MCF 10A (cell line): ENCODE measurements at regions not wholly inside any gene's neighbourhood (a gene's known extent, or its start where the extent isn't known, plus 50 kb on each side); places are given as distances from the start of the nearest gene placed in this dataset.

Experiments used
- BruUV-seq: library from RNA; stranded (reverse); fragments of 400-500 nt; replicated peaks from 2 replicates; lab custom pipeline; 2021; lab: Mats Ljungman, UMichigan
- CTCF ChIA-PET: fragments of 300-600 bp; sonication (Branson Sonifier 250); formaldehyde crosslinking; extraction: SDS; loops from one replicate; lab custom pipeline; 2021; ENCODE audit warnings: antibody characterized with exemption, inconsistent platforms; lab: Yijun Ruan, JAX
- POLR2A ChIA-PET: fragments of 300-600, 350-650 bp; sonication (Branson Sonifier 250); formaldehyde crosslinking; extraction: SDS; loops from one replicate; lab custom pipeline; 2020; ENCODE audit warnings: antibody characterized with exemption, inconsistent platforms; lab: Yijun Ruan, JAX
- DNase-seq: peaks from one replicate; pipeline ENCODE4 v3.0.0-alpha.2; 2018; ENCODE audit not compliant: unreplicated experiment
- H3K27ac Mint-ChIP-seq: one replicate; pipeline ENCODE4 v1.8.0; 2022; ENCODE audit warnings: mild to moderate bottlenecking, low read depth, mixed read lengths; ENCODE audit not compliant: unreplicated experiment
- H3K27me3 Mint-ChIP-seq: one replicate; pipeline ENCODE4 v1.8.0; 2022; ENCODE audit warnings: mixed read lengths; ENCODE audit not compliant: insufficient read depth, unreplicated experiment
- H3K36me3 Mint-ChIP-seq: one replicate; pipeline ENCODE4 v1.8.0; 2022; ENCODE audit warnings: mild to moderate bottlenecking, moderate library complexity, mixed read lengths; ENCODE audit not compliant: insufficient read depth, unreplicated experiment
- H3K4me1 Mint-ChIP-seq: one replicate; pipeline ENCODE4 v1.8.0; 2022; ENCODE audit warnings: mixed read lengths; ENCODE audit not compliant: insufficient read depth, unreplicated experiment
- H3K4me3 Mint-ChIP-seq: one replicate; pipeline ENCODE4 v1.8.0; 2022; ENCODE audit warnings: mild to moderate bottlenecking, moderate library complexity, mixed read lengths; ENCODE audit not compliant: unreplicated experiment
- H3K9me3 Mint-ChIP-seq: one replicate; pipeline ENCODE4 v1.8.0; 2022; ENCODE audit warnings: mixed read lengths; ENCODE audit not compliant: unreplicated experiment
- intact Hi-C: fragments of 100-400 bp; cut with micrococcal nuclease; formaldehyde crosslinking; loops from 2 replicates; pipeline ENCODE4 v1.14.1; 2022
- TF ChIP-seq, protein P1 (sequence below): fragments of 200-600 bp; IDR thresholded peaks from one replicate; pipeline ENCODE4 v1.8.0; 2022; ENCODE audit warnings: antibody characterized with exemption, mild to moderate bottlenecking; ENCODE audit not compliant: unreplicated experiment

DNA sequence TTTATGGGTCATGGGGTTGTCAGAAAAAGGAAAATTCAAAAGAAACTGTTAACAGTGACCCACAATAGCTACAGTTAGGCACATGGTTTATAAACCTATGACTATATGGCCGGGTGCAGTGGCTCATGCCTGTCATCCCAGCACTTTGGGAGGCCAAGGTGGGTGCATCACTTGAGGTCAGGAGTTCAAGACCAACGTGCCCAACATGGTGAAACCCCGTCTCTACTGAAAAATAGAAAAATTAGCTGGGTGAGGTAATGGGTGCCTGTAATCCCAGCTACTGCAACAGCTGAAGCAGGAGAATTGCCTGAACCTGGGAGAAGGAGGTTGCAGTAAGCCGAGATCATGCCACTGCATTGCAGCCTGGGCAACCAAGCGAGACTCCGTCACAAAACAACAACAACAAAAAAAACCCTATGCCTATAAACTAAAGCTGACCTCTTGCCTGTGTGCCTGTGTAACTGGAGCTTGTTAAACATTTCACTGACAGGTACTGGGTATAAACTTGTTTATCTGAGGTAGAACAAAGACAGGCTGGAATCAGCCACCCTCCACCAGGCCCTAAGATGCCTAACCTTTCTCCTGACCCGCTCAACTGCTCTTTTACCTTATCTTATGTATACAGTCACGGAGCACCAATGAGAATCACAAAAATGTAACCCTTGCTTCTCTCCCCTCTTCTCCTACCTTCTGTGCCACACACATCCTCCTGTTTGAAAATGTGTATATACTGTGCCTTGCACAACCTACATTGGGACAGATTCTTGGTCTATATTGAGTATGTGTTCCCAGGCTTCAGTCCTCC, 62.9 kb upstream of the ATF7IP2 start:
- intact Hi-C loops = no loop called here
- no peak overlapping the region for H3K4me3 Mint-ChIP-seq

GRCh38 chr16:10323528-10323869, 62.4 kb upstream of the ATF7IP2 start:
- no TSS peak for BruUV-seq
- Mint-ChIP-seq H3K4me1 (peaks cover 4% of the 10 kb centered on the region), H3K36me3 (no peaks in the 10 kb centered on the region), H3K27me3 (no peaks in the 10 kb centered on the region), H3K4me3 (no peak overlapping the region), H3K9me3 (no peaks in the 10 kb centered on the region), H3K27ac (no peak overlapping the region)
- TF ChIP-seq, protein P1, sequence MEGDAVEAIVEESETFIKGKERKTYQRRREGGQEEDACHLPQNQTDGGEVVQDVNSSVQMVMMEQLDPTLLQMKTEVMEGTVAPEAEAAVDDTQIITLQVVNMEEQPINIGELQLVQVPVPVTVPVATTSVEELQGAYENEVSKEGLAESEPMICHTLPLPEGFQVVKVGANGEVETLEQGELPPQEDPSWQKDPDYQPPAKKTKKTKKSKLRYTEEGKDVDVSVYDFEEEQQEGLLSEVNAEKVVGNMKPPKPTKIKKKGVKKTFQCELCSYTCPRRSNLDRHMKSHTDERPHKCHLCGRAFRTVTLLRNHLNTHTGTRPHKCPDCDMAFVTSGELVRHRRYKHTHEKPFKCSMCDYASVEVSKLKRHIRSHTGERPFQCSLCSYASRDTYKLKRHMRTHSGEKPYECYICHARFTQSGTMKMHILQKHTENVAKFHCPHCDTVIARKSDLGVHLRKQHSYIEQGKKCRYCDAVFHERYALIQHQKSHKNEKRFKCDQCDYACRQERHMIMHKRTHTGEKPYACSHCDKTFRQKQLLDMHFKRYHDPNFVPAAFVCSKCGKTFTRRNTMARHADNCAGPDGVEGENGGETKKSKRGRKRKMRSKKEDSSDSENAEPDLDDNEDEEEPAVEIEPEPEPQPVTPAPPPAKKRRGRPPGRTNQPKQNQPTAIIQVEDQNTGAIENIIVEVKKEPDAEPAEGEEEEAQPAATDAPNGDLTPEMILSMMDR = no peak
- intact Hi-C loops = no loop called here
- ChIA-PET POLR2A (no interaction called here), CTCF (interaction anchor here (0.9 to 3.4 kb wide), 3 partner anchors 9 to 413 kb away, joined by 3 to 16 read pairs (median 14); no protein-coding TSS in a partner anchor)
- no peak for DNase-seq

More for the DNA sequence above, 62.9 kb upstream of the ATF7IP2 start:
- DNase-seq = no peak
- ChIA-PET CTCF (interaction anchor here (0.6 to 3.4 kb wide), 10 partner anchors 9 to 1185 kb away, joined by 3 to 16 read pairs (median 3); no protein-coding TSS in a partner anchor), POLR2A (no interaction called here)
- no peaks in the 10 kb centered on the region for H3K9me3 Mint-ChIP-seq
- H3K36me3 Mint-ChIP-seq = no peaks in the 10 kb centered on the region
- TF ChIP-seq, protein P1 = no peak
- no peak overlapping the region for H3K27ac Mint-ChIP-seq
- no peaks in the 10 kb centered on the region for H3K27me3 Mint-ChIP-seq
- H3K4me1 Mint-ChIP-seq = no peaks in the 10 kb centered on the region
- BruUV-seq = no TSS peak

GRCh38 chr16:10324210-10324609, 61.7 kb upstream of the ATF7IP2 start:
- Mint-ChIP-seq H3K36me3 (no peaks in the 10 kb centered on the region), H3K27me3 (no peaks in the 10 kb centered on the region), H3K4me1 (peaks cover 4% of the 10 kb centered on the region), H3K4me3 (no peak overlapping the region), H3K9me3 (no peaks in the 10 kb centered on the region), H3K27ac (no peak overlapping the region)
- CTCF ChIA-PET = interaction anchor here (0.8 to 3.4 kb wide), 2 partner anchors 10 to 186 kb away, joined by 5 to 16 read pairs; no protein-coding TSS in a partner anchor
- DNase-seq = no peak
- no TSS peak for BruUV-seq
- POLR2A ChIA-PET = no interaction called here
- TF ChIP-seq, protein P1 = no peak
- intact Hi-C loops = no loop called here

- no TSS peak for BruUV-seq
- H3K36me3 Mint-ChIP-seq = no peaks in the 10 kb centered on the region
These were observed 59.9 kb upstream of the ATF7IP2 start for GRCh38 chr16:10325783-10326543.

More at GRCh38 chr16:10325783-10326543, 59.9 kb upstream of the ATF7IP2 start:
- H3K4me1 Mint-ChIP-seq = peaks cover 4% of the 10 kb centered on the region
- DNase-seq = no peak
- POLR2A ChIA-PET = no interaction called here
- TF ChIP-seq, protein P1 = no peak
- H3K27ac Mint-ChIP-seq = no peak overlapping the region
- H3K9me3 Mint-ChIP-seq = no peaks in the 10 kb centered on the region
- intact Hi-C loops = no loop called here
- CTCF ChIA-PET = interaction anchor here (0.8 to 3.1 kb wide), 6 partner anchors 9 to 410 kb away, joined by 3 to 21 read pairs (median 4); no protein-coding TSS in a partner anchor
- H3K4me3 Mint-ChIP-seq = no peak overlapping the region
- H3K27me3 Mint-ChIP-seq = no peaks in the 10 kb centered on the region
